NCI-H187 (cell line): ENCODE measurements at regions not wholly inside any gene's neighbourhood (a gene's known extent, or its start where the extent isn't known, plus 50 kb on each side); places are given as distances from the start of the nearest gene placed in this dataset.

Experiments
- DNase-seq, 2 experiments: peaks; one replicate each; lab custom pipeline; 2025; lab: John Stamatoyannopoulos, UW

DNA sequence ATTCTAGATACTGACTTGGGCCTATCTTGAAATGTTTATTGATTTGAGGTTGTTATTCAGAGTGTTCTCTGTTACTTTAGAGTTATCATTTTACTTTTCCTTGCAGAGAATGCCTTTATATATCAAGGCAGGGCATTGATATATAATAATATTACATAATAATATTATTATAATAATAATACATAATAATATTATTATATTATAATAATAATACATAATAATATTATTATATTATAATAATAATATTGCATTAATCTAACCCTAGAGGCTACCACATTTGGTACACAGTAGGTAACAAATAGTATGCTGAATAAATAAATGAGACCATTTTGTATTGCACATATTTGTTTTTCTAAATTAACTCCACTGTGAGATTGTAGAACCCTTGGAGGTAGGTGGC, 216.3 kb downstream of the EFHB start:
- no peak for DNase-seq

DNA sequence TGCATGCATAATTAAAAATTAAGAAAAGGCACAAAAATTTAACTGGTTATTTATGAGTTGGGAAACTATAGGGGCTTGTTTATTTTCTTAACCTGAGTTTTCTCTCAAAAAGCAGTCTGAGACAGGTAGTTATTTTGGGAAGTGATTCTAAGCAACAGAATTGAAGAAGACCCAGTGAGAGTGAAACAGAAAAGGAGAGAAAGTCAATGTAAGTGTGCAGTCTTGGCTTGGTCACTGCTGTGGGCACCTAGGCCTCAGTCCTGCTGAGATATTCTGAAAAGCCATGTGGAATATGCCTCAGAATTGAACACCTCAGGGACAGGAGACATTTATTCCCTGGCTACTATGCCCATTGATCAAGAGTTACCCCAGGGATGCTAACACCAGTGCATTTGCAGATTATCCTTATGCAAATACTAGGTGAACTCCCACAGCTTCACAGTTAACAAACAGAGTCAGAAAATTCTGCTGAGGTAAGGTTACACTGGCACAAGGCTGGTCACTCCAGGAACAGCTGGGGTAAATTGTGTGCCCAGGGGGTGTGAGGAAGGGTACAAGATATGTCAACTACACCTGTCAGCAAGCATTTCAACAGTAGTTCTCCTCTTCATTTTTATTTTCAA, 222.7 kb downstream of the EFHB start:
- DNase-seq, result no peak

DNA sequence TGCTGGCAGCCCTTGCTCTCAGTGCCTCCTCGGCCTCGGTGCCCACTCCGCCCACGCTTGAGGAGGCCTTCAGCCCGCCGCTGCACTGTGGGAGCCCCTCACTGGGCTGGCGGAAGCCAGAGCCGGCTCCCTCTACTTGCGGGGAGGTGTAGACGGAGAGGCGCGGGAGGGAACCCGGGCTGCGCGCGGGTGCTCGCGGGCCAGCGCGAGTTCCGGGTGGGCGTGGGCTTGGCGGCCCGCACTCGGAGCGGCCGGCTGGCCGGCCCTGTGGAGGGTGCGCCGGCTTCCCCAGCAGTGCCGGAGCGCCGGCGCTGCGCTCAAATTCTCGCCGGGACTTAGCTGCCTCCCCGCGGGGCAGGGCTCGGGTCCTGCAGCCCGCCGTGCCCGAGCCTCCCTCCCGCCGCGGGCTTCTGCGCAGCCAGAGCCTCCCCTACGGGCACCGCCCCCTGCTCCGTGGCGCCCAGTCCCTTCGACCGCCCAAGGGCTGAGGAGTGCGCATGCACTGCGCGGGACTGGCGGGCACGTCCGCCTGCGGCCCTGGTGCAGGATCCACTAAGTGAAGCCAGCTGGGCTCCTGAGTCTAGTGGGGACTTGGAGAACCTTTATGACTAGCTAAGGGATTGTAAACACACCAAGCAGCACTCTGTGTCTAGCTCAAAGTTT, 231.5 kb downstream of the EFHB start:
- DNase-seq, result no peak

DNA sequence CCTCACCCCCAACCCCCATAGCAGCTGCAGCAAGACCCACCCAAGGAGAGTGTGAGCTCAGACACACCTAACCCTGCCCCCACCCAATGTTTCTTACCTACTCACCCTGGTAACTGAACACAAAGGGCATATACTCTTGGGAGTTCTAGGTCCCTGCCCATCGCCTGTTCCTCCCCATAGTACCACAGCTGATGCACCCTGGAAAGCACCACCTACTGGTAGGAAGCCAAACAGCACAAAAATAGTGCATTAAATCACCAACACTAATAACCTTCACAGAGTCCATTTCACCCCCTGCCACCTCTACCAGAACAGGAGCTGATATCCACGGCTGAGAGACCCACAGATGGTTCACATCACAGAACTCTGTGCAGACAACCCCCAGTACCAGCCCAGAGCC, 245.2 kb downstream of the EFHB start:
- no peak for DNase-seq

DNA sequence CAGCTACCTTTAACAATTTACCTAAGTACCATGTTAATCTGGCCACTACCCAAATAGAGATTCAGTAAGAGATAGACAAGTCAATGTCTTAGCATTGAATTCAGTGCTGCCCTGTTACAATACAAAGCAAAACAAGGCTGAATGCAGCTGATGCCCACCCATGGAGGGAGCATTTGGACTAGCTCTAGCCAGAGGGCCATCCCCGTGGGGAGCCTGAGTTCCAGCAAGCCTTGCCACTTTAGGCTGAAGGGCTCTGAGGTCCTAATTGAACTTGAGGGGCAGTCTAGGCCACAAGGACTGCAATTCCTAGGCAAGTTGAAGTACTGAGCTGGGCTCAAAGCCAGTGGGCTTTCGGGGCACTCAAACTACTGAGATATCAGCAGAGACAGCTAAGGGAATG, 265.9 kb downstream of the EFHB start:
- no peak for DNase-seq

DNA sequence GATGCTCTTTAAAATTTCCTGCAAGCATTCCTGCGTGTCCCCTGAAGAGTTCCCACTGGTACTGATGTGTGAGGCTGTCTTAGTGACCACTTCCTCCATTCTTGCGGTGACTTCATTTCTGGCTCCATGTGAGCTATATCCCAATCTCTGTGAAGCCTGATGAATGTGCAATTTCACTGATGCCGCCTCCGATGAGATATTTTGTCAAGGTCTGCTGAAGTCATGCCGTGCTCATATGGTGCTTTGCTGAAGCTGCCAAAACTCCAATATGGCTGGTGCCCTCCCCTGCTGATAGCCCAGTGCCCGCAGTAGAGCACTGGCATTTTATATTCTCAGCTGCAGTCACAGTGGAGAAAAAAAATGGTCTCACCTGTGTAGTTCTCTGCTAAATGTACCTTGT, 271.5 kb downstream of the EFHB start:
- DNase-seq, result no peak

DNA sequence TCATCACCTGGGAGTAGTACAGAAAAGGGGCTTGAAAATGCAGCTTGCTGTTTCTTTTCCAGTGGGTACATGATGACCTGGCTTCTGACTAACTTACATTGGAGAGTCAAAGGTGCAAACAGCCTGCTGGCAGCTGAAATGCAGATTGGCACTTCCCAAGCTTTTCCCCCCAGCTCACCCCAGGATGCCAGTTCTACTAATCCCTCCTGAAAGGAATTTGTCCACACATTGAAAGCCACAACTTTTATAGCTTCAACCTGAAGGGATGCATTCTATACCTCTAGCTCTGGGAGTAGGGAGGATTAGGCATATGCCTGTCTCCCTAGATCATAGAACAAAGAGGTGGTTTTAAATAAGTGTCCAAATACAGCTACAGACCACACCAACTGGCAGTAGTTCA, 281.7 kb downstream of the EFHB start:
- DNase-seq, result no peak

DNA sequence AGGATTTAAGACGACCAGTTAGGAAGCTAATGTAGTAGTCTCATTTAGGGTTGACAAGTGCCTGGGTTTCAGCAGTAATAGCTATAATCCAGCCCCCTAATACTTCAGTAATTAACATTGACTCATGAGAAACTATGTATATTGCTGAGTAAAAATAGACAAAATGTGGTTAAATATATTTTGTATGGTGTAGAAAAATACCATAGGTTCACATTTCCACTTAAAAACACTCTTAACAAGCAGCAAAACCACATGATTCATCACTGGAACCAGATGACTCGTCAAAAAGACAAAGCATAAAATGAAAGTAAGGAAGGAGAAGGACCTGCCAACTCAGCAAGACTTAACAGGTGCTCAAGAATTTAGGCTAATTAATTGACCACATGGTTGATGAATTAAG, 288.9 kb downstream of the EFHB start:
- DNase-seq, result no peak

DNA sequence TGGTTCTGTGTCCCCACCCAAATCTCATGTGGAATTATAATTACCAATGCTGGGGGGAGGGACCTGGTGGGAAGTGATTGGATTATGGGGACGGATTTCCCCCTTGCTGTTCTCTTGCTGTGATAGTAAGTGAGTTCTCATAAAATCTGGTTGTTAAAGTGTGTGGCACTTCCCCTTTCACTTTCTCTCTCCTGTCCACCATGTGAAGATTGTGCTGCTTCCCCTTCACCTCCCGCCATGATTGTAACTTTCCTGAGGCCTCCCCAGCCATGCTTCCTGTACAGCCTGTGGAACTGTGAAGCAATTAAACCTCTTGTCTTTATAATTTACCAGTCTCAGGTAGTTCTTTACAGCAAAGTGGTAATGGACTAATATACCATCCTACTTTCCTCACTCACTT, 289.6 kb downstream of the EFHB start:
- DNase-seq, result peak in 1 of 2 experiments; percentile 9

DNA sequence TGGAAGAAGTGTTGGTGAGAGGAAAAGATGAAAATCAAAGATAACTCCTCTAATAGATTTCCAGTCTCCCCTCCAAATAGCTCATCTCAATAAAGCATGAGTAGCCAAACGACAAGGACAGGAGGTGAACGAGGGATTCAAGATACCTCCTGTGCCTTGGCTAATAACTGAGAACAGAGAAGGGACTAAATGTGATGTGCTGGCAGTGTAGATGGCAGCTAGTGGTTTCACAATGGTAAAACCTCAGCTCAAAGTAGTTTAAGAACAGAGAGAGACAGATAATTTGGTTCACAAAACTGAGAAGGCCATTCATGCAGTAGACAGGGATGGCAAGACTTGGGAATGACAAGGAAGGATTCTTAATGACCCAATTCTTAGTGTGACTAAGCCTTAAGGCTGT, 292.6 kb downstream of the EFHB start:
- no peak for DNase-seq

DNA sequence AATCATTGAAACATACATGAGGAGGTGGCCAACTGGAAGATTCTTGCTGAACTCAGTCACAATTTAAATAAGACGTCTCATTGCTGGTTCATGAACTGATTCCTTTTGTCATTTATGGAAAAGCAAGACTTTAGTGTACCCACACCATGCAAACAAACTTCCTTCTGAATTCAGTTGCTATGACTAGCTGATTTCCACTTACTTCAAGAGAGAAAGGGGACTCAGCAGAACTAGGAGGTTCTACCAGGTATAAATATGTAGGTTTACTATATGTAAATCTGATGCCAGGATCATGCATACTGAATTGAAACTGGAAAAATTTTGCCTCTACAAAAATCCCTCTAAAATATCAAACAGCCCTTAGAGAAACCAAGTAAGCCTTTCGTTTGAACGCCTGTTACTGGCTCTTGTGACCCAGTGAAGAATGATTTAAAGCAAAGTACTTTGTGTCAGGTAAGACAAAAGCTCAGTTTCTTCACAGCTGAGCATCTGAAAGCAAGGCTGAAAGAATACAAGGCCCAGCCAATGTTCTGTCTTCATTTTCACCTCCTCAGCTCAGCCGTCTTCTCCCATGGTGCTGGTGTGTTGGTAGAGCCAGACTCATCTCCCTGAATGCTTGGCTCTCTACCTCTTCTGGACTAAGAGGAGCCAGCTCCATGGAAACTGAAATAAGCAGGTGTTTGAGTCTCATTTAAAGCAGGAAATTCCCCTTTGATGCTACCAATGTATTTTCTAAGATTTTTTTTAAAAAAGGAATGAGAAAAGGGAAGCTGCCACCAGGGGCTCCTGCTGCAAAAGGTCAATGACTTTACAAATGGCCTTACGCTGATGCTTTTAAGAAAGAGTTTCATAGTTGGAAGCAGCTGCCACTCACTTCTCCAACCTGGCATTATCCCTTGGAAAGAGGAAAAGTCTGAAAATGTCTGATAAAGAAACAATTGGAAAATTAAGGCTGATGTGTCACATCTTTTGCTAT, 301.6 kb downstream of the EFHB start:
- DNase-seq, result no peak

DNA sequence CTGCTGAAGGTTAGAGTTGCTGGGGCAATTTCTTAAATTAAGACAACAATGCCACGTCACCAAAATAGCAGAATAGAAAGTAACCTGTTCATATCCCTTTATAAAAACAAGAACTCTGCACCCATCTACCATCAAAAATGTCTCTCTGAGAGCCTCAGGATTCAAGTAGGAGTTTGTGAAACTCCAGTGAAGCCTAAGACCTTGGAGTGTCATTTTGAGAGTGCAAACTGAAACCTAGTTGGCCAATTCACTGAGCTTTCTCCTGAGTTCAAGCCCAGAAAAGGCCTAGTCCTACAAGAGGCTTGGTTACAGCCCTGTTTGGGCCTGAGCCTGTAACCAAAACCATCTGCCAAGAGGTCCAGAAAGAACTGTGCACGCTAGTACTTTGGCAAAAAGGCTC, 335.1 kb downstream of the EFHB start:
- DNase-seq, result no peak

DNA sequence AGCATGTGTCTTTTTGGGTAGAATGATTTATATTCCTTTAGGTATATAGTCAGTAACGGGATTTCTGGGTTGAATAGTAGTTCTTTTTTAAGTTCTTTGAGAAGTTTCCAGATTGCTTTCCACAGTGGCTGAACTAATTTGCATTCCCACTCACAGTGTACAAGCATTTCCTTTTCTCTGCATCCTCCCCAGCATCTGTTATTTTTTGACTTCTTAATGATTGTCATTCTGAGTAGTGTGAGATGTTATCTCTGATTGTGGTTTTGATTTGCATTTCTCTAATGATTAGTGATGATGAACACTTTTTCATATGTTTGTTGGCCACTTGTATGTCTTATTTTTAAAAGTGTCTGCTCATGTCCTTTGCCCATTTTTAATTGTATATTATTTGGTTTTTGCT, 337.6 kb downstream of the EFHB start:
- DNase-seq, result no peak

DNA sequence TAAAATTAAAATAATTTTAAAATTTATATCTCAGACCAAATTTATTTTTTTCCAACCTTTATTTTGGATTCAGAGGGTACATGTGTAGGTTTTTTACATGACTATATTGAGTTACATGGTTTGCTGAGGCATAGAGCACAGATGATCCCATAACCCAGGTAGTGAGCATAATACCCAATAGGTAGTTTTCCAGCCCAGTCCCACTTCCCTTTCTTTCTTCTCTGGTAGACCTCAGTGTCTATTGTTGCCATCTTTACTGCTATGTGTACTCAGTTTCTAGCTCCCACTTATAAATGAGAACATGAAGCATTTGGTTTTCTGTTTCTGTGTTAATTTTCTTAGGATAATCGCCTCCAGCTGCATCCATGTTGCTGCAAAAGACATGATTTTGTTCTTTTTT, 338.1 kb downstream of the EFHB start:
- DNase-seq, result no peak
